ENCODE measurements at regions not wholly inside any gene's neighbourhood (a gene's known extent, or its start where the extent isn't known, plus 50 kb on each side); places are given as distances from the start of the nearest gene placed in this dataset.
A peak's percentile ranks its signal among the peaks of the same experiment; 100 is the strongest.
"Not testable (repeated sequence)": the region's sequence is repeated elsewhere in the genome, so short reads cannot be mapped to it uniquely, and the experiment has no call there.

DNA sequence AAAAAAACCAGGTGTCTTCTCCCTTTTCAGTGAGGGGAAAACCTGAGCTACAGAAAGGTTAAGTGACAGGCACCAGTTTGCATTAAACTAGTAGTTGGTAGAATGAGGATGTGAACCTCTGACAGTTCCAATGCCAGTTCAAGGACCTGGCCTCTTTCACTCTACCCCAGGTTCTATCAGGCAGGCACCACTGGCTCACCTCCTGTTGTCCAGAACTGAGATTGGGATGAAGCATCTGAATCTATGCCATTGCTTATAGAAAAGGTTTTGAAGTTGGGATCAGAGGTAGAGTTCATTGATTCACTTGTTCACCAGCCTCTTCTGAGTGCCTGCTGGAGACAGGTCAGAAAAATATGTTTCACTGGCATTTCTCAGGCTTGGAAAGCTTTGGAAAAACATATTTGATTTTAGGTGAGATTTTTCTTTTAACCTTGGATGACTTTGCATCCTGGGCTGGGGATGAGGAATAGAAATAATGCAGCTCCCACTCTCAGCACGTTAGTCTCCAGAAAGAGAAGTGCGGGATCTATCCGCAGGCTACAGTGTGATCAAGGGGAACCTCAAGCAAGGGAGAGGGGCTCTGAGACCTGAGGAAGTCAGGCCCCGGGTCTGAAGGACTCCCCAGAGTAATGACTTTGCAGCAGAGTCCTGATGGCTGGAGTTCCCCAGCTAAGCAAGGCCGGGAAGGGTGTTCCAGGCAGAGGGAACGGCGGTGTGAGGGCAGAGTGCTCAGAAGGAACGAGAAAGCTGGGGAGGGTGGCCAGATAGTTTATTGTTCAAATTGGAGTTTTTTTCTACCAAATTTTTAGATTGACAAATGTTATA is 250.3 kb downstream of the MYCN start:
- Mint-ChIP-seq H3K27me3 (peaks cover 0 to 8% (median 5%) of the 10 kb centered on the region in 3 donors), H3K4me3 (no peak overlapping the region), H3K9me3 (peaks cover 0 to 4% (median 0%) of the 10 kb centered on the region in 7 donors), H3K4me1 (no peaks in the 10 kb centered on the region), H3K27ac (no peak overlapping the region), H3K36me3 (no peaks in the 10 kb centered on the region)
- ATAC-seq (ENCODE audit: low read depth in 2 of 2) (no peak), DNase-seq (no peak)

DNA sequence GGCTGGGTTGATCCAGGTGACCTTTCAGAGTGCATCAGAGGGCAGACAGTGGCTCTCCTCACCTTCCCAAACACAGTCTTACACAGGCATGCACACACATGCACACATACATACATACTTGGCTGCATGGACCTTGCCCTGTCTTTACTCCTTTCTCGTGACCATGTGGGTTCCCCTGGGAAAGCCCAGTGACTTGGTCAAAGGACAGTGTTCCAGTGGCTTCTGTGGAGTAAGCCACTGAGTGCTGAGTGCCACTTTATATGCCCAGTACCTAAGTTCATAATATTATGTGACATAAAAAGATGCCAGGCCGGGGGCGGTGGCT is 249.4 kb downstream of the MYCN start:
- Mint-ChIP-seq H3K9me3 (peaks cover 0 to 3% (median 0%) of the 10 kb centered on the region in 7 donors), H3K36me3 (no peaks in the 10 kb centered on the region), H3K27ac (peak overlapping the region in 1 of 6 donors; percentile 67), H3K4me1 (no peaks in the 10 kb centered on the region), H3K27me3 (peaks cover 0 to 8% (median 5%) of the 10 kb centered on the region in 3 donors), H3K4me3 (no peak overlapping the region)
- no peak for ATAC-seq (ENCODE audit: low read depth in 2 of 2)
- DNase-seq = no peak

DNA sequence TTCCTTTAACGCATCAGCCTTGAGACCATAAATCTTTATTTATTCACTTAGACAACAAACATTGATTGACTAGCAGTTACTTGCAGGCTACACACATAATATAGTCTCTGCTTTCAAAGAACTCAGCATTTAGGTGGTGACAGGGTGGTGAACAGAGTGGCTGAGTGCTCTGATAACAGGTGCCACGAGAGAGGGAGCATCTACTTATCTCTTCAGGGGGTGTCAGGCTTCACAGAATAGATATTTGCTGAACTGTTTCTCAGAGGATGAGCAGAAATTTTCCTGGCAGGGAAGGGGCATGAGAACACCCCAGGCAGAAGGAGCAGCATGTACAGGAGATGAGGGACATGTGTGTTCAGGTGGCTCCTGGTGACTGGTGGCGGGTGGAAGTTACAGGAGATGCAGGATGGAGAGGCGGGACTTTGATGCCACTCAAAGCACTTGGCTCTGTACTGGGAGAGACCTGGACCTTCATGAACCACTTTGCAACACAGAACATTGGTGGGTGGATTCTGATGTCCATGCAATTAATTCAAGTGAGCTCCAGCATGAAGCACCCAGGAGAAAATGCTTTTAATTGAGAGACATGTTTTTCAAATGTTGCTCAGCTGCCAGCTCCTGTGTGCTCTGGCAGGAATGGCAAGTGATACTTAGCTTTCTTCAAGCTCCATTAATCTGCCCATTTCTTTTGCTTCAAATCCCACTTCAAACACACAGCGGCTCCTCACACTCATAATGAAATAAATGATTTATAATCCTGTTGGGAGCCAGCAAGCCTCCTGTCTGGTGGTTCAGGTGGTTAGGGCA is 248.9 kb downstream of the MYCN start:
- Mint-ChIP-seq H3K27ac (peak overlapping the region in 1 of 6 donors; percentile 3), H3K4me3 (no peak overlapping the region), H3K9me3 (peaks cover 0 to 3% (median 0%) of the 10 kb centered on the region in 7 donors), H3K36me3 (no peaks in the 10 kb centered on the region), H3K27me3 (peaks cover 0 to 8% (median 5%) of the 10 kb centered on the region in 3 donors), H3K4me1 (no peaks in the 10 kb centered on the region)
- no peak for DNase-seq
- no peak for ATAC-seq (ENCODE audit: low read depth in 2 of 2)

DNA sequence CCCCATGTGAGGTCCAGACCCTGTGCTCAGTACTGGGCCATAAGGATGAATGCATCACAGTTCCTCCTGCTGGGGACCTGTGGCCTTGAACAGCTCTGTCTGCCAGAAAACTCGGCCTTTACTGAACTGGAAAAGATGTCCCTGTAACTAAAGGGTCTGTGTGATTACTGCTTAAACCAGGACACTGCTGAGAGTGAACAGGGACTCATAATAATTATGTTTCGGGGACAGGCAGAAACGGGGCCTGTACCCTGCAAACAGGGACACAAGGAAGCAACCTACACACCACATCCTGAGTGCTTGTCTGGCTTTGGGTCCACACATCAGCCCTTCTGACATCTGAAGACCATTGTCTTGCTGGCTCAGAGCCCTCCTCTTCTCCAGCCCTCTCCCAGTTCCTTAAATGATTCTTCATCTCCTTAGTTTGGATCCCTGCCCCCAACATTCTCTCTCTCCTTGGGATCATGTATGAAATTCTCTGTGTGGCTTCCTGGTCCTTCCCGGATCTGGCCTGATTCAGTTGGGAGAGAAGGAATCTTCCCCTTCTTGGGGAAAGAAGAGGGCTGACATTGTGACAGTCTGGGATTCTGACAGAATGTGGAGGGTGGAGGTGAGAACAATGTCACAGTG is 248.0 kb downstream of the MYCN start:
- H3K27ac Mint-ChIP-seq = peak overlapping the region in 1 of 6 donors; percentile 64
- H3K9me3 Mint-ChIP-seq = no peaks in the 10 kb centered on the region
- no peaks in the 10 kb centered on the region for H3K36me3 Mint-ChIP-seq
- H3K4me1 Mint-ChIP-seq = no peaks in the 10 kb centered on the region
- no peak overlapping the region for H3K4me3 Mint-ChIP-seq
- no peak for ATAC-seq (ENCODE audit: low read depth in 2 of 2)
- DNase-seq = no peak
- peaks cover 0 to 8% (median 5%) of the 10 kb centered on the region in 3 donors for H3K27me3 Mint-ChIP-seq

- no peak overlapping the region for H3K4me3 Mint-ChIP-seq
- DNase-seq (no peak), ATAC-seq (ENCODE audit: low read depth in 2 of 2) (no peak)
- H3K36me3 Mint-ChIP-seq = no peaks in the 10 kb centered on the region
- H3K27me3 Mint-ChIP-seq = peaks cover 0 to 8% (median 5%) of the 10 kb centered on the region in 3 donors
- H3K4me1 Mint-ChIP-seq = no peaks in the 10 kb centered on the region
- no peaks in the 10 kb centered on the region for H3K9me3 Mint-ChIP-seq
- H3K27ac Mint-ChIP-seq = no peak overlapping the region
Measured at GRCh38 chr2:16187482-16187817, 247.1 kb downstream of the MYCN start.

- Mint-ChIP-seq H3K4me1 (no peaks in the 10 kb centered on the region), H3K4me3 (no peak overlapping the region), H3K27me3 (peaks cover 0 to 8% (median 5%) of the 10 kb centered on the region in 3 donors), H3K36me3 (no peaks in the 10 kb centered on the region), H3K9me3 (no peaks in the 10 kb centered on the region), H3K27ac (no peak overlapping the region)
- ATAC-seq (ENCODE audit: low read depth in 2 of 2) (no peak), DNase-seq (no peak)
Measured at GRCh38 chr2:16186661-16187481, 246.5 kb downstream of the MYCN start.

GRCh38 chr2:16185801-16186272 is 245.5 kb downstream of the MYCN start:
- Mint-ChIP-seq H3K4me3 (no peak overlapping the region), H3K9me3 (no peaks in the 10 kb centered on the region), H3K4me1 (no peaks in the 10 kb centered on the region), H3K27me3 (peaks cover 0 to 8% (median 0%) of the 10 kb centered on the region in 3 donors), H3K27ac (no peak overlapping the region), H3K36me3 (no peaks in the 10 kb centered on the region)
- DNase-seq (no peak), ATAC-seq (ENCODE audit: low read depth in 2 of 2) (no peak)

DNA sequence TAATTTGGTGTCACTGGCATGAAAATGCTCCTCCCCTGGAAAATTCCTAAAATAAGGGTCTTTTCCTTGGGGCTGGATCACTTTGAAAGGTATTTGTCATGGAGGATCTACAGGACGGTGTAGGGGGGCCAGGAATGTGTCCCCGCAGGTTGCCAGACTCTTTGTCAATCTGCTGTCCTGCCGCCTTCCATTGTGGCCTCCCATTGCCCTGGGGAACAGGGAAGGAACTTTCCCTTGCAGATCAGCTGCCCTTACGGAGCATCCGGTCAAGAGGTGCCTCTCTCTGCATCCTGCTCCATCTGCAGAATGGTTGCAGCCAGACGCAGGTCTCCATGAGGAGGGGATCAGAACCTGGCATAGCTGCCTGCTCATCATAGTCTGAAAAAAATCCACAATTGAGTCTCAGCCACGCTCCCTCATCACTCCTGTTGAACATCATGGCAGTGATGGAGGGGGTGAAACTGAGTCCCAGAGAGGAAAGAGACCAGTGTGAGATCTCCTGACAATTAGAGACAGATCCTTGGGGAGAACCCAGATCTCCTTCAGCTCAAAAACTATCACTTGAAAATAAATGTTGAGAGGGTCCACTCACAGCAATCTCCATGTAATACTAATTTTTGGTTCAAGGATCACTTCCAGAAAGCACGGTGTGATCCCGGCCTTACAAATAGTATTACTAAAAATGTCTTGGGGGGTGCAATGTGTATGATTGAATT is 244.8 kb downstream of the MYCN start:
- no peak overlapping the region for H3K27ac Mint-ChIP-seq
- H3K36me3 Mint-ChIP-seq = no peaks in the 10 kb centered on the region
- no peaks in the 10 kb centered on the region for H3K9me3 Mint-ChIP-seq
- peaks cover 0 to 8% (median 0%) of the 10 kb centered on the region in 3 donors for H3K27me3 Mint-ChIP-seq
- no peak for ATAC-seq (ENCODE audit: low read depth in 2 of 2)
- peak overlapping the region in 1 of 8 donors; percentile 9 for H3K4me3 Mint-ChIP-seq
- H3K4me1 Mint-ChIP-seq = no peaks in the 10 kb centered on the region
- DNase-seq = no peak

- ATAC-seq (ENCODE audit: low read depth in 2 of 2) (no peak), DNase-seq (no peak)
- Mint-ChIP-seq H3K9me3 (no peaks in the 10 kb centered on the region), H3K4me1 (no peaks in the 10 kb centered on the region), H3K27ac (no peak overlapping the region), H3K27me3 (peaks cover 0 to 14% (median 0%) of the 10 kb centered on the region in 3 donors), H3K36me3 (no peaks in the 10 kb centered on the region), H3K4me3 (no peak overlapping the region)
Measured at GRCh38 chr2:16184341-16184890, 244.1 kb downstream of the MYCN start.

DNA sequence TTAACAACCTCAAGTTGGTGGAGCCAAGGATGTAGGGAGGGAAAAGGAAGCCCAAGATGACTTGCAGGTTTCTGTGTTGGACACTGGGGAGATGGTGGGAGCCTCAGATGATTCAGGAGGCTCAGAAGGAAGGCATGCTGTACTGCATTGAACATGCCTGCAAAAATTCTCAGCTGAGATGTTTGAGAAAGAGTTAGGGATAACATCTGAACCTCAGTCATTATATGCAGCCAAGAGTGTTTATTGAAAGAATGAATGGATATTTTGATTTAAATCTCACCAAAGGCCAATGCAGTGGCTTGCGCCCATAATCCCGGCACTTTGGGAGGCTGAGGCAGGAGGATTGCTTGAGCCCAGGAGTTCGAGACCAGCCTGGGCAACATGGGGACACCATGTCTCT is 243.0 kb downstream of the MYCN start:
- Mint-ChIP-seq H3K27me3 (peaks cover 0 to 7% (median 0%) of the 10 kb centered on the region in 3 donors), H3K36me3 (no peaks in the 10 kb centered on the region), H3K9me3 (no peaks in the 10 kb centered on the region), H3K4me1 (no peaks in the 10 kb centered on the region), H3K27ac (peak overlapping the region in 1 of 6 donors; percentile 45), H3K4me3 (no peak overlapping the region)
- ATAC-seq (ENCODE audit: low read depth in 2 of 2) = no peak
- no peak for DNase-seq

DNA sequence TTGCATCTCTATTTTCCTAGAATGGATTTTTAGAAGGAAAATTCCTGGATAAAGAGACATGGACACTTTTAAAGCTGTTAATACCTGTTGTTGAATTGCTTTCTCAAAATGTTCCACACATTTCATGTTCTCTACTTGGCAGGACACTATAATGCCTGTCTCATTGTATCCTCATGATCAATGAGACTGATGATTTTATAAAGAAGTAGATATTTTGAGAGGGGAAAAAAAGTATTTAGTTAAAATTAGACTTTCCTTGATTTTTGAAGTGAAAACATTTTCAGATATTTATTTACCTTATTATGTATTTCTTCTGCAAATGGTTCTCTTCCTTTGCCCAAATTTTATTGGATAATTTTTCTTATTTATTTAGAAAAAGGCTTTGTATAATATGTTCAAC is 242.5 kb downstream of the MYCN start:
- Mint-ChIP-seq H3K36me3 (no peaks in the 10 kb centered on the region), H3K4me3 (no peak overlapping the region), H3K4me1 (no peaks in the 10 kb centered on the region), H3K27ac (peak overlapping the region in 1 of 6 donors; percentile 45), H3K27me3 (peaks cover 0 to 7% (median 0%) of the 10 kb centered on the region in 3 donors), H3K9me3 (no peaks in the 10 kb centered on the region)
- ATAC-seq (ENCODE audit: low read depth in 2 of 2) = no peak
- DNase-seq = no peak

DNA sequence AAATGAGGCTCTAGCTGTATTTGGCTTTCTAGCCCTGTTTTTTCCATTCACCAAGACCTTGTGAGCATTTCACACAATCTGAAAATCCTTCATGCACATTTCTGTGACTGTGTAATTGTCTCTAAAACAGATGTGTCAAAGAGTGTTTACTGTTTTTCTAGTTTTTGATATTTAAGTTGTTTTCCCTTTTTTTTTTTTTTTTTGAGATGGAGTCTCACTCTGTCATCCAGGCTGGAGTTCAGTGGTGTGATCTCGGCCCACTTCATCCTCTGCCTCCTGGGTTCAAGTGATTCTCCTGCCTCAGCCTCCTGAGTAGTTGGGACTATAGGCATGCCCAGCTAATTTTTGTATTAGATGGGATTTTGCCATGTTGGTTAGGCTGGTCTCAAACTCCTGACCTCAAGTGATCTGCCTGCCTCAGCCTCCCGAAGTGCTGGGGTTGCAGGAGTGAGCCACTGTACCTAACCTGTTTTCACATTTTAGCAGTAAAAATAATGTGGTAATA is 242.0 kb downstream of the MYCN start:
- not testable (repeated sequence) for H3K27ac Mint-ChIP-seq; H3K27me3 Mint-ChIP-seq; H3K4me3 Mint-ChIP-seq; ATAC-seq (ENCODE audit: low read depth in 2 of 2); H3K4me1 Mint-ChIP-seq; H3K9me3 Mint-ChIP-seq; H3K36me3 Mint-ChIP-seq; DNase-seq
